DOHH2 (cell line): ENCODE measurements at regions not wholly inside any gene's neighbourhood (a gene's known extent, or its start where the extent isn't known, plus 50 kb on each side); places are given as distances from the start of the nearest gene placed in this dataset.

Source experiments
- H3F3A ChIP-seq: fragments of 200-600 bp; sonication (generic), shearing (Covaris generic); 2 replicates; pipeline ENCODE4 v1.6.0; 2016; ENCODE audit warnings: antibody characterized with exemption, mild to moderate bottlenecking; ENCODE audit not compliant: control insufficient read depth, insufficient read depth
- H3K27ac ChIP-seq: fragments of 200-600 bp; sonication (generic); 2 replicates; pipeline ENCODE4 v1.5.1; 2014; ENCODE audit warnings: low read depth, mild to moderate bottlenecking, low read length, moderate library complexity
- H3K27me3 ChIP-seq: fragments of 200-600 bp; sonication (generic); 2 replicates; pipeline ENCODE4 v1.6.1; 2014; ENCODE audit warnings: mild to moderate bottlenecking, low read length, mixed read lengths; ENCODE audit not compliant: control insufficient read depth
- H3K36me3 ChIP-seq: fragments of 200-600 bp; sonication (generic); 2 replicates; pipeline ENCODE4 v1.6.1; 2014; ENCODE audit warnings: mild to moderate bottlenecking, low read length, moderate library complexity, mixed read lengths; ENCODE audit not compliant: control insufficient read depth
- H3K4me1 ChIP-seq: fragments of 200-600 bp; sonication (generic); 2 replicates; pipeline ENCODE4 v1.6.1; 2014; ENCODE audit warnings: mild to moderate bottlenecking, low read length, mixed read lengths; ENCODE audit not compliant: control insufficient read depth
- H3K4me2 ChIP-seq: fragments of 200-600 bp; sonication (generic); 2 replicates; pipeline ENCODE4 v1.6.0; 2014; ENCODE audit warnings: mild to moderate bottlenecking, low read length, moderate library complexity
- H3K4me3 ChIP-seq: fragments of 200-600 bp; sonication (generic); 2 replicates; pipeline ENCODE4 v1.5.1; 2014; ENCODE audit warnings: mild to moderate bottlenecking, low read length, mixed read lengths
- H3K79me2 ChIP-seq: fragments of 200-600 bp; sonication (generic); 2 replicates; pipeline ENCODE4 v1.6.1; 2014; ENCODE audit warnings: mild to moderate bottlenecking, low read length, mixed read lengths; ENCODE audit not compliant: control insufficient read depth
- H3K9me2 ChIP-seq: fragments of 200-600 bp; sonication (generic); replicated peaks from 2 replicates; pipeline ENCODE4 v1.6.1; 2014; ENCODE audit warnings: mild to moderate bottlenecking, low read length, mixed read lengths; ENCODE audit not compliant: control insufficient read depth
- H3K9me3 ChIP-seq: fragments of 200-600 bp; sonication (generic); 2 replicates; pipeline ENCODE4 v1.6.1; 2014; ENCODE audit warnings: antibody characterized with exemption, low read length, mixed read lengths; ENCODE audit not compliant: control insufficient read depth, insufficient read depth
- H4K20me1 ChIP-seq: fragments of 200-600 bp; sonication (generic); 2 replicates; pipeline ENCODE4 v1.6.0; 2014; ENCODE audit warnings: low read depth, mild to moderate bottlenecking, antibody characterized with exemption, low read length, moderate library complexity; ENCODE audit not compliant: control insufficient read depth, insufficient read depth
- CTCF ChIP-seq: fragments of 200-600 bp; sonication (generic); IDR thresholded peaks from one replicate; pipeline ENCODE4 v1.5.1; 2014; ENCODE audit warnings: antibody characterized with exemption, mild to moderate bottlenecking, low read depth, low read length; ENCODE audit not compliant: poor library complexity, severe bottlenecking
- EZH2phosphoT487 ChIP-seq: fragments of 200-600 bp; sonication (generic); IDR thresholded peaks from 2 replicates; pipeline ENCODE4 v1.6.1; 2017; ENCODE audit warnings: borderline replicate concordance, mild to moderate bottlenecking, antibody characterized with exemption, low read length, moderate library complexity, mixed read lengths

GRCh38 chr18:55115606-55116005, 156.3 kb upstream of the CCDC68 start:
- no peak for TF ChIP-seq EZH2phosphoT487
- TF ChIP-seq CTCF = no peak
- H3K9me2 ChIP-seq = no peaks in the 10 kb centered on the region

GRCh38 chr18:55114876-55115275, 155.6 kb upstream of the CCDC68 start:
- Histone ChIP-seq H3K4me2 (no peak overlapping the region), H3K27me3 (no peaks in the 10 kb centered on the region), H4K20me1 (no peaks in the 10 kb centered on the region), H3F3A (no peaks in the 10 kb centered on the region), H3K9me3 (no peaks in the 10 kb centered on the region), H3K79me2 (no peaks in the 10 kb centered on the region), H3K4me1 (no peaks in the 10 kb centered on the region), H3K9me2 (no peaks in the 10 kb centered on the region), H3K27ac (no peak overlapping the region), H3K36me3 (no peaks in the 10 kb centered on the region), H3K4me3 (no peak overlapping the region)
- TF ChIP-seq CTCF (no peak), EZH2phosphoT487 (no peak)

More at GRCh38 chr18:55115606-55116005, 156.3 kb upstream of the CCDC68 start:
- no peak overlapping the region for H3K4me2 ChIP-seq
- no peaks in the 10 kb centered on the region for H3K79me2 ChIP-seq
- no peaks in the 10 kb centered on the region for H3F3A ChIP-seq
- H3K4me1 ChIP-seq = no peaks in the 10 kb centered on the region
- H3K9me3 ChIP-seq = no peaks in the 10 kb centered on the region
- H3K4me3 ChIP-seq = no peak overlapping the region
- H3K27me3 ChIP-seq = no peaks in the 10 kb centered on the region
- no peaks in the 10 kb centered on the region for H4K20me1 ChIP-seq
- no peaks in the 10 kb centered on the region for H3K36me3 ChIP-seq
- H3K27ac ChIP-seq = no peak overlapping the region

GRCh38 chr18:55113800-55114199, 154.5 kb upstream of the CCDC68 start:
- Histone ChIP-seq H3K9me3 (no peaks in the 10 kb centered on the region), H3K4me2 (no peak overlapping the region), H3K27ac (no peak overlapping the region), H3K79me2 (no peaks in the 10 kb centered on the region), H3K4me1 (no peaks in the 10 kb centered on the region), H3K4me3 (no peak overlapping the region), H3K9me2 (no peaks in the 10 kb centered on the region), H3K27me3 (no peaks in the 10 kb centered on the region), H3F3A (no peaks in the 10 kb centered on the region), H3K36me3 (no peaks in the 10 kb centered on the region), H4K20me1 (no peaks in the 10 kb centered on the region)
- no peak for TF ChIP-seq EZH2phosphoT487
- TF ChIP-seq CTCF = no peak

GRCh38 chr18:55111271-55111670, 152.0 kb upstream of the CCDC68 start:
- Histone ChIP-seq H3K9me3 (no peaks in the 10 kb centered on the region), H4K20me1 (no peaks in the 10 kb centered on the region), H3K4me1 (no peaks in the 10 kb centered on the region), H3K36me3 (no peaks in the 10 kb centered on the region), H3K9me2 (no peaks in the 10 kb centered on the region), H3K27ac (no peak overlapping the region), H3K79me2 (no peaks in the 10 kb centered on the region), H3K4me2 (no peak overlapping the region), H3F3A (no peaks in the 10 kb centered on the region), H3K4me3 (no peak overlapping the region), H3K27me3 (no peaks in the 10 kb centered on the region)
- TF ChIP-seq EZH2phosphoT487 (no peak), CTCF (no peak)
